HG03558 (cell line): ENCODE measurements at regions not wholly inside any gene's neighbourhood (a gene's known extent, or its start where the extent isn't known, plus 50 kb on each side); places are given as distances from the start of the nearest gene placed in this dataset.

Experiments used
- ATAC-seq: cut with Tn5 transposase; IDR thresholded peaks from one replicate; pipeline ENCODE4 v1.9.1; 2021; ENCODE audit warnings: moderate number of reproducible peaks; ENCODE audit not compliant: unreplicated experiment; ENCODE audit errors: extremely low read depth

DNA sequence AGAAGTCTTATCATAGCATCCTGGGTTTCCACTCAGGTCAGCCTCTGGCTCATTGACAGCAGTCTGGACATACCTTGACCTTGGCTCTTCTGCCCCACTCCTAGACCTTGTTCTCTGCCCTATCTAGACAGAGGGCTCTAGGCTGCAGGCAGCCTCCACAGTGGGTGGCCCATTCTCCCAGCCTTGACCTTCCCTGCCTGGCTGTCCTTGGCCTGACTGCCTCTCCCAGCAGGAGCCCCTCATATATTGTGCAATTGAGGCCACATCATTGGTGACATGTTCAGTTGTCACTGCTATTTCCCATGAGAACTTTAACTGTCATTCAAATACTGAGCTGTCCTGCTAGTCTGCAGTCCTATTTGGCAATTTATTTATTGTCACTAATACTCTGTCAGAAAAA, 503.4 kb downstream of the PLXNA4 start:
- ATAC-seq = no peak

DNA sequence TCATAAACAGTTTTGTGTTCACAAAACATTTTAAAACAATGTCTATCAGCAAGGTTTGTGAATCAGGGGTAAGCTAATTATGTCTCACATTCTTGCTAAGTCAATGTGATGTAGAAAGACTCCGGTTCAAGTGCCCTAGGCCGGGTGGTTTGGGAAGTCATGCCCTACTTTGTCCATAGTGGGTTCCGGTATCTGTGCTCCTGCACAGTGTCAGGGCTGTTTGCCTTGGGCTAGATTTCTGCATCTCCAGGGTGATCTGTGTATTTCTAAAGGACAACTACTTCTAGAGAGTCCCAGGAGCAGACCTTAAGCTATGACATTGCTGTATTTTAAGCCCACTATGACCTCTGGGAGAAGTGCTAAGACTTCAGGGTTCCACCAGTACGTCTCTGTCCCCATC, 504.1 kb downstream of the PLXNA4 start:
- ATAC-seq = no peak

DNA sequence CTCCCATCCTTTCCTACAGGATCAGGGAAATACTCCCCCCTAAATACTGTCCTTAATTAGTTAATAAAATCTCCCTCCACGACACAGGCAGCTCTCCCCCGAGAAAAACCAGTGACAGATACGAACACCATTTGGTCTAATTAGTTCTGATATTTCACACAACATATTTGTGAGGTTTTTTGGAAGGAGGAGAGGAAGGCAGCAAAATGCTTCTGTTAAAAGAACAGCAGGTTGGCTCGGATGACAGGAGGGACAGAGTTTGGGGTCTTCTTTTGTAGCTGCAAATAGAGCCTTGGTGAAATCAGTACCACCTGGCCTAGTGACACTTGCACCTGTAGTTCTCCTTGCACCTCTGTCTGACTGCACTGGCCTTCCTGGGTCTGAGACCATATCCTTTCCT, 507.0 kb downstream of the PLXNA4 start:
- ATAC-seq = no peak

DNA sequence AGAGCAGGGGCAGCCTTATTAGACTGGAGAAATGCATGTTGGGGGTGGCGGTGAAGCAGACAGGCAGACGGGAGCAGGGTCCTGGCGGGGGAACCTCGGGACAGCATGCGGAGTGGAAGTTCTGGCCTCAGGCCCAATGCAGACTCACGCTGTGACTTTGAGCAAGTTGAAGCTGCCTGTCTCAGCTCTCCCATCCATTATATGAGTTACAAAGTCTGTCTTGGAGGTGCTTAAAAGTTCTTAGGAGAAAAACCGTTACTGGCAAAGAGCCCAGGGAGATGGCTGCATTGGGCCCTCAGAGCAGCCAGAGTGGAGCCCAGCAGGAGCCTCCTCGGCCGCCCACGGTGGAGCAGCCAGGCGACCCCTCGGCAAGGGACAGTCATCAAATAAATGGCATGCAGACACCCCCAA, 509.5 kb downstream of the PLXNA4 start:
- no peak for ATAC-seq

DNA sequence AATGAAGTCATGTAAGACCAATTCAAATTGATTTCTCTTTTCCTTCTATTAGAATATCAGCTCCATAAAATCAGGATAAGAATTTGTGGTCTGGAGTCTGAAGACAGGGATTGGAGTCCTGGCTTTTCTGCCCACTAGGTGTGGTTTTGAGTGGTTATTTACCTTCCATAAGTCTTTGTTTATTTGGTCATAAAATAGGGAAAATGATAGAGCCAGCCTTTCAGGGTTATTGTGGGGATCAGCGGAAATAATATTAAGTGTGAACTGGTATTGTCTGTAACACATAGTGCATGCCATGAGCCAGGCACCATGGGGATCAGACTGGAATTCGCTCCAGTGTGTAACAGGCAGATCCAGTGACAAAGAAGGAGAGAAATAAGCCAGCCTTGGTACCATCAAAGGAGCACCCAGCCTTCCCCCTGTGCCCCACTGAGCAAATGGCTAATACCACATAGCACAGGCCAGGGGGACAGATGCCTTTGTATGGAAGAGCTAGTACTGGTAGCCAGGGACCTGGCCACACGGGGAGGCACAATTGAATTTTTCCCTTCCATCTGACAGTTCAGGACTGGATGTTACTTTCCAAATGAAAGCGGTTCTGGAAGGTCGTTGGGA, 509.7 kb upstream of the PODXL start:
- no peak for ATAC-seq

DNA sequence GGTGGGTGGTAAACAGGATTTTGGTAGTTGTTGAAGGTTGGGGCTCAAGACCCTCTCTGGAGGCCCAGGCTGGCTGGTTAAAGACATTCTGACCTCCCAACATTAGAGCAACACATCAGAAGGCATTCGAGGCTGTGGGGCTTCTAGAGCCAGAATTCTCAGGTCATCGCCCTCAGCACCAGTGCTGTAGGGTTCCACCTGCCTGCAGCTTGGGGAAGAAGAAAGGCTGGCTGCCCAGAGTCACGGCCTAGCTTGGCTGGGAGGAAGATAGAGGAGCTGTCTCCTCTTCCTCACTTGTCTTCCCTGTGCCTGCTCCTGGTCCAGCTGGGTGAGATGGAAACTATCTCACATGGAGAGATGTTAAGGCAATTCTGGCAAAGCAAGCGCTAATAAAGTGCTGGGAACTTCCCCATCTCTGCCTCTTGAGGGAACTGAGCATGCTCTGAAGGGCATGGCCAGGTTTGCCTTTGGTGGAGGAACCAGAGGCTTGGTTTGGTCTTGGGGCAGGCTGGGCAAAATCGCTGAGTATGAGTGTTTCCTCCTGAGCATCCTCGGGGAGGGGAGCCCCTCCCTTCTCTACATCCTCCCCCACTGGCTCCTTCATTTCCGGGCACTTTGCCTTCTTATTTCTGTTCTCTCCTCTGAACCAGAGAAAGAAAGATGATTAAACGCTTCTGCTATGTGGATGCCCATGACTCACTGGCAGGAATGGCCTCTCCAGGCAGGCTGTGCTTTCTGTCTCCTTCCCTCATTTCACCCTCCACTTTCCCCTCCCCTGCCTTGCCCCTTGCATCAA, 509.0 kb upstream of the PODXL start:
- no peak for ATAC-seq

DNA sequence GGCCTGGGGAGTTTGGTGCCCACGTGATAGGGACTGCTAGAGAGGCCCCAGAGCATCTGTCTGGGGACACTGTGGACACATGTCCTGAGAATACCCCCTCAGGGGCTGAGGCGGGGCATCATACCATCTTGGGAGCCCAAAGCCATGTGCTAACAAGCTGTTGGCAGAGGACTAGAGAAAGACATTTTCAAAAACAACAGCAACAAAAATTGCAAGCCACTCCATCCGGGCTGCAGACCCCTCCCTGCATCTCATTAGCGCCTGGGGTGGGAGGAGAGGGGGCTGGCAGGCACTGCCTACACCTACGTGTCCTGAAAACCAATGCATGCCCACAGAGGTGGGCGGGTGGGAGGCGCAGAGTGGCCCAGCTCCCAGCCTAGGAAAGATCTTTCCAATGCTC, 507.4 kb upstream of the PODXL start:
- ATAC-seq = no peak

DNA sequence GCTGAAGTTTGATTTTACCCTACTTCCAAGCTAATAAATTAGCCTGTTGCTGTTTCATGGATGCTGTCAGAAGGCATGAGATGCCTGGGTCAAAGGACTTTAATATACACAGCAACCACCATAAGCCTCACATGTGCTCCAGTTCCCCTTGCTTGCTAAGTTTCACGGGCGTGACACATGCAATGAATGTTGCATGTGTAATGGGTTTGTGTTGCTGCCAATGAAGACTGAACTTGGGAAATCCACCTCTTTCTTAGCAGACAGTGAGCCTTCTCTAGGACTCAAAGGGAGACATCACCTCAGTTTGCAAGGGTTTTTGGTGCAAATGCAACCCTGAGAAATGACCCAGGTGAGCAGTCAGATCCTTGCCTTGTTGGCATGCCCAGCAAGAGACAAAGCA, 505.5 kb upstream of the PODXL start:
- ATAC-seq = no peak

DNA sequence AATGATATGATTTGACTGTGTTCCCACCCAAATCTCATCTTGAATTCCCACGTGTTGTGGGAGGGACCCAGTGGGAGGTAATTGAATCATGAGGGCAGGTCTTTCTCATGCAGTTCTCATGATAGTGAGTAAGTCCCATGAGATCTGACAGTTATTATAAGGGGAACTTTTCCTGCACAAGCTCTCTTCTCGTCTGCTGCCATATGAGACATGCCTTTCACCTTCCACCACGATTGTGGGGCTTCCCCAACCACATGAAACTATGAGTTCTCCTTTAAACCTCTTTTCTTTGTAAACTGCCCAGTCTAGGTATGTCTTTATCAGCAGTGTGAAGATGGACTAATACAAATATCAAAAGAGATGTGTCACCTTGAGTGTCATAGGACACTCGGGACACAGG, 502.7 kb upstream of the PODXL start:
- peak; percentile 75 for ATAC-seq

DNA sequence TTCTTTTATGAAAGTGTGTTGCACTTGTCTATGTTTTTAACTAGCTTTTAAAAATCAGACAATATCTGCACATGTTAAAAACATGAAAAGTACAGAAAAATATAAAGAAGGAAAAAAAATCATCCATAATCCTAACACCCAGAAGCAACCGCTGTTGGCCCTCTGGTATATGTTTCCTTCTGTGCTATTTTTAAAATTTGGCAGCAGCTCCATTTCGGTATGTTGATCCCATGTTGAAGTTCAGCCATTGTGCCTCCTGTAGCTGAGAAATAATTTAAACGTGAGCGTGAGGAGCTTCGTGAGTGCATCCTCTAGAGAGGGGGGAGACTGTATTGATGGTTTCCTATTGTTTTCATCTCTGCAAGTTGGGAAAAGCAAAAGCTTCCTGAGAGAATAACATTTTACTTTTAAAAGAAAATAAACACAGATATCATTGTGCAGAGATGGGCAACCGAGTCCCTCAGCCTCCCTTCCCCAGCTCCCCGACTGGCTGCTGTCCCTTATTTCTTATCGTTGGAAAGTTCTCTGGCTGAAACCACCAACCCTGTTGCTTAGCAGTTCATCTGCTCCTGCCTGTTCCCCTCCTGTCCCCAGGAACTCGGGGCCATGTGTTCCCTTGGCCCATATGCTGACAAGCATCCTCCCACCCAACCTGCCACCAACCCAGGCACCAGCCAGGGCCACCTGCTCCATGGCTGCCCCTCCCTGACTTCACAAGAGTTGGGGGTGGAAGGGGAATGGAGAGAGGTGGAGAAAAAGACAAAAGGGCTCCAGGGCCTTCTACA, 499.1 kb upstream of the PODXL start:
- no peak for ATAC-seq

DNA sequence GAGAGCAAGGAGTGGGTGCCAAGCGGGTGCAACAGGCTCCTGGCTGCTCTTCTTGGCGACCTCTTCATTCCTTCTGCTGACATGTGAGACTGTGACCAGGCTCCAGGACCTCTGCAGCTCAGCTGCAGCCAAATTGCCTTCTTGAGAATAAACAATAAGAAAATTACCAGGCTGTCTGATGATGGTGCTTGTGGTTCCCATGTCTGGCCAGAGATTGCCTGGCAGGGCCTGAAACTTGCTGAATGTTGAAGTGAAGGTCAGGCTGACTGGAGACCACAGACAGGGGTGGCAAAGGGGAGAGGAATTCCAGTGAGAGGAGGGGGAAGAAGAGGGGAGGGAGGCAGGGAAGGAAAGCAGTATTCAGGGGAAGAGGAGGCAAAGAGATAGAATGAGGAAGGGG, 497.4 kb upstream of the PODXL start:
- ATAC-seq = no peak

DNA sequence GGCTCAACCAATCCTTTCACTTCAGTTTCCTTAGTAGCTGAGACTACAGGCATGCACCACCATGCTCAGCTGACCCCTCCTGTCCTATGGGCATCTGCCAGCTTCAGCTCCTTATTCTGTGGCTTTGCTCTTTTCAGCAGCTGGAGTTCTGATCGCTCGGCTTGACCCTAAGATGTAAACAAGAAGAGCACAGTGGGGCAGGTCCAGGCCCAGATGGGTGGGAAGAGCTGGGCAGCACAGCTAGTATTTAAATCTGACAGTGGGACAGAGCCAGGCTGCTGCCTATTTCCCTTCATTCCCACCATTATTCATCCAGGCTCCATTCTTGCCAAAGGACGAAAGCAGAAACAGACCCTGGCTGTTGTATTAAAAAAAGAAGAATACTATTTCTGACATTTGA, 494.9 kb upstream of the PODXL start:
- ATAC-seq = no peak

DNA sequence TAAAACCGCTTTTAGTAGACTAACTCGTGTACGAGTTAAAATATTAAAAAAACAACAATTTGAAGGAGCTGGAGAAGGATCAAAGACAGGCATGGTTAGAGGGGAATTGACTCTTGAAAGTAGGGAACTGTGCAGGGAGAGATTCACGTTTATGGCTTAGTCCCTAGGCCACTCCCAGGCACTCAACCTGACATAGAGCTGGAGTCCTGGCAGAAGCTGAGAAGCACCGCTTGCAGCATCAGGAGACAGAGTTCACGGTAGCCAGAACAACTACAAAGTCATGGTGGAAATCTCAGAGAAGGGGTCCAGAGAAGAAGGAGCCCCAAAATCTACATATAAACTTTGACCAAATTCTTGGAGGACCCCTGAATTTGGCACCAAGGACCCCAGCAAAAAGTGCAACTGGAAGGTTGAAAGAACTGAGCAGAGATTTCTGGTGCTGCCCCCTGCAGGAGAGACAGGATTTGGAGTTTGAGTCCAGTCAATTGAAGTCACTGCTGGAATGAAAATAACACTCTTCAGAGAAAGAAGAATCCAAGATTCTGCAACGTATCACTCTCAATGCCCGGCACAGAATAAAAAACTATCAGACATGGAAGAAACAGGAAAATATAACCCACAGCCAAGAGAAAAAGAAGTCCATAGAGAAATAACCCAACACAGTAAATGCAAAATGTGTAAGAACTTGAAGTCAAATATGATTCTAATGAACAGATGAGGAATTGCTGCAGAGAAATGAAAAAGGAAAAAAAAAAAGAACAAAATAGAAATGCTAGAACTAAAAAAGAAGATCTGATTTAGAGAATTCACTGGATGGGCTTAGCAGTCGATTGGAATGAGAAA, 493.3 kb upstream of the PODXL start:
- ATAC-seq = no peak

DNA sequence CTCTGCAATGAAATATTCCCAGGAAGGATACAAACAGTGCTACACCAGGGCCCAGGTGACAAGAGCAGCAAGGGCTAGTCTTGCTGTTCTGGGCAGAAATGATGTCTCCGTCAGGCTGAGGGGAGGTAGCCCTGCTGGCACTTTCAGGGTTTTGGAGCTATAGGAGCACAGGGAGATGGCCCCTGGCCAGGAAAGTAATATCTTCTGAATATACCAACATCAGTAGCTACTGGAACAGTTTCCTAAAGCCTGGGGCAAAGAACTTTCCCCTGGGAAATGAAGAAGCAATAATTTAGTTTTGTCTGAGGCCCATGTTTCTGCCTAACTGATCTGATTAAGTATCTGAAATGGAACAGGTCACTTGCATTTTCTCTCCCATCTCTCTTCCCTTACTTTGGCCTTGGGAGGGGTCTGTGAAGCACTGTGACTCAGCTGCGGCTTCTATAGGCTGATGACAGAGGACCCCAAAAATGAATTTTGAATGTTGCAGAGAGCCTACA, 489.1 kb upstream of the PODXL start:
- no peak for ATAC-seq

DNA sequence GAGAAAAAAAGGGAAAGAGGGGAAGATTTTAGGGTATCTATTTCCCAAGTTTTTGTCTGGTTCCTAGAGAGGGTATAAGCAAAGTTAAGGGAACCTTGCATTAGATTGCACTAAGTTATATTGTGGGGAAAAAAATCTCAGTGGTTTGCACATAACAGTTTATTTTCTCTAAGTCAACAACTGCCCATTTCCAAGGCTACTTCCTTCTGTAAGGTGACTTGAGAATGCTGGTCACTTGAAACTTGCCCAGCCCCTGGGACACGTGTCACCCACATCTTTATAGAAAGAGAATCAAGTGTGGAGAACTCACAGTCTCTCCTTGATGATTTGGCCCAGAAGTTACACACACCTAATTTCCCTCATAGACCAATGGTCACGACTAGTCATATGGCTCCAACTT, 488.6 kb upstream of the PODXL start:
- ATAC-seq = no peak

DNA sequence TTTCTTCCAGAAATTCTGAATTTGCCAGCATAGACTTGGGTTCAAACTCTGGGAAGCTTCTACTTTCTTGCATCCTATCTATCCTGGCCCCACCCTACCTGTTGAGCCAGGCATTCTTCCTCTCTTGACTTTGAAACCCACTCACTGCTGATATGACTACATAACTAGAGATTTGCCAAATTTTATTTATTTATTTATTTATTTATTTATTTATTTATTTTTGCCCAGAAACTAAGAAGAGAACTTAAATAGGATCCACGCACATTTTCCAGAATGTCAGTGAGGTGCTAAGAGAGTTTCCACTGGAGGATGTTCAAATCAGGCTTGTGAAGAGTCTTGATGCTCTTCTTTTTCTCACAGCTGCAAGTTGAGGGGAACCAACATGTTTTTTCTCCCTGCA, 487.8 kb upstream of the PODXL start:
- ATAC-seq = no peak

DNA sequence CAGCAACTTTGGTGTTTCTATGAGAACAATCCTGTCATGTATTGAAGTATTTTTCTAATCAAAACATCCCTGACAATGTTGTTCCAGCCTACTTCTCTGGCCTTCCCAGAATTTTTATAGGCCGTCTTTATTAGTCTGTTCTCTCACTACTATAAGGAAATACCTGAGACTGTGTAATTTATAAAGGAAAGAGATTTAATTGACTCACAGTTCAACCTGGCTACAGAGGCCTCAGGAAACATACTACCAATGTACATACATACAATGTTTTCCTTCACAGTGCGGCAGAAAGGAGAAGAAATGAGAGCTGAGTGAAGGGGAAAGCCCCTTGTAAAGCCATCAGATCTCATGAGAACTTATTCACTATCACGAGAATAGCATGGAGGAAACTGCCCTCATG, 484.7 kb upstream of the PODXL start:
- ATAC-seq = no peak

DNA sequence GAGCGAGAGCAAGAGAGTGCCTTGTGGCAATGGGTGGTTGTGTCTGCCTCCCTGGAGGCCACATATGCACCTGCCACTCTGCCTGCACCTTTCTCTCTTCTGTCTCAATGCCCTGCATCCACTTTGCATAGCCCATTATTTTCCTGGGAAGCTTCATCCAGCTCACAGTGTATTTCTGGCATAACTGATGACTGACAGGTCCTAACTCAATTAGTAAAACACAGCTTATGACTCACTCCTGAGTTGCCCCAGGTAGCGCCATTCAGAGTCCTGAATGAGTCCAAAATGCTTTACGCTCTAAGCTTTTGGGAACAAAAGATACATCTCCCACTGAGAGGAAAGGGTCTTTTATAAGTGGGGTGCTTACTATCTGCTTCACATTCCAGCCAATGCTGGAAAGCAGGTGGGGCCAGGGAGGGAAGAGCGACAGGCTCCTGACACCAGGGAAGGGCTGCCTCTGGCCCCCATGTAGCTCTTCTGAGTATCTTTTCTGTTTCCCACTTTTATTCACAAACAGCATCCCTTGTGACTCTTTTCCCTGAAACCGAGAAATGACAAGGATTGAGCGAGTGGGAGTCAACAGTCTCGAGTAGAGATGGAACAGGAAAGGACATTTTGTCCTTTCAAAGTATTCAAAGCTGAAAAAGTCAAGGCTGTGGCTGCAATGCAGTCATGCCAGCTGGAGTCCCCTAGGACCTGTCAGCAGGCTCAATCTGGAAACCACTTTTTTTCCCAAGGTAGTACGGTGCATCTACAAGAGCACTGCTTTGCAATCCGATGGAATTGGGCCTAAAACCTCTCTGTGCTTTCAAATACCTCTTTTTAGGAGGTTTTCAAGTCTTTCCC, 479.3 kb upstream of the PODXL start:
- ATAC-seq = no peak

DNA sequence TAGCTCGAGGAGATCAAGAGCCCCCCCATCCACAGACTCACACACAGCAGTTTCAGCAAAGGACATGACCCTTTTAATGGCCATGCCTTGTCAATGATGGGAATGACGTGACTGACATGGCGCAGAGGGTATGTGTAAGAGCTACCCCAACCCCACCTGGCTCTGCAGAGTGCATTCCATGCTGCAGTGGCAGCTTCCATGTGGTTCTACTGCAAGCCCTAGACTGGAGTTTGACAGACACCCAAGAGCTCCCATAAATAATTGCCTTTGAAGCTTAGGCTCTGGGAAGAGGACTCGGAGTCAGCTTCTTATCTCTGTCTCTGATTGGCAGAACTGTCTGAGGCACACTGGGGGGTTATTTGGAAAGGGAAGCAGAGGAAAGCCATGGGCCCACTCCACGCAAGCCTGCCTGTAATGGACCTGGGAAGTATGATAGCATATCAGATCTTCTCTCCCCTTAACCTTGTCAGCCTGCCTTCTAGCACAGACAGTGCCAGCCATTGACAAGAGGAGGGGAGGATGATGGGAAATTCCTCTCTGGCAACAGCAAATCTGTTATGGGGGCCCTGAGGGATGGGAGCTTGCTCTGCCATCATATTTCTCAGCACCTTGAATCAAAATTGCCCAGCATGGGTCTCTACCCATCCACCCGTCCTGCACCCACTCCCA, 478.5 kb upstream of the PODXL start:
- no peak for ATAC-seq
